Right renal pelvis (tissue), 4 donors: ENCODE measurements at regions not wholly inside any gene's neighbourhood (a gene's known extent, or its start where the extent isn't known, plus 50 kb on each side); places are given as distances from the start of the nearest gene placed in this dataset.

Experiments
- DNase-seq, 4 donors: peaks; one replicate each; pipeline ENCODE4 v3.0.0-alpha.2; 2013; ENCODE audit warnings: low read depth in 4 of 4, low spot score in 3 of 4, missing footprints in 1 of 4

DNA sequence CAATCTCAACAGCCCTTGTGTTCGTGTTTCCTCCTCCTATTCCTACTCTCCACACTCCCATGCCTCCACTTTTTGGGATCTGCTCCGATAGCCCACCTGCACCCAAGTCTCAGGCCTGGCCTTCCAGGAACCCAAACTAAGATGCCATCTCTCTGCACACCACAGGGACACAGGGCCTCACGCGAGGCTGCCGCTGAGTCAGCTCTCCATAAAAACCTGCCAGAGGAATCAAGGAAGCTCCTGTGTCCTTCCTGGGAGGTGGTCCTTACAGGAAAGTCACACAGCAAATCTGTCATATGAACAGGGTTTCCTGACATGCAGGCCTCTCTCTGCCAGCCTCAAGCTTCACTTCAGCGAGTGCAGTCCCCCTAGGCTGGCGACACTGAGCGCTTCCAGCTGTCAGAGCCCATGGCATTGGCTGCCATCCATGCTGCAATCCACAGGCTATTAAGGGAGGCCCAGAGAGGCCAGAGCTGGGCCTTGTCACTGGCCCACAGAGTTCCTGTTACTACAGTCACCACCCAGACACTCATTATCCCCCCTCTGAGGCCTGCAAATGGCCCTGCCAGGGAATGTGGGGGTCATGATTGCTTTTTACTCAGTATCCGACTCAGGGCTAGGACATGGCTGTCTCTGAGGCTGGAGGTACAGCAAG is 151.4 kb downstream of the OAT start:
- no peak for DNase-seq

DNA sequence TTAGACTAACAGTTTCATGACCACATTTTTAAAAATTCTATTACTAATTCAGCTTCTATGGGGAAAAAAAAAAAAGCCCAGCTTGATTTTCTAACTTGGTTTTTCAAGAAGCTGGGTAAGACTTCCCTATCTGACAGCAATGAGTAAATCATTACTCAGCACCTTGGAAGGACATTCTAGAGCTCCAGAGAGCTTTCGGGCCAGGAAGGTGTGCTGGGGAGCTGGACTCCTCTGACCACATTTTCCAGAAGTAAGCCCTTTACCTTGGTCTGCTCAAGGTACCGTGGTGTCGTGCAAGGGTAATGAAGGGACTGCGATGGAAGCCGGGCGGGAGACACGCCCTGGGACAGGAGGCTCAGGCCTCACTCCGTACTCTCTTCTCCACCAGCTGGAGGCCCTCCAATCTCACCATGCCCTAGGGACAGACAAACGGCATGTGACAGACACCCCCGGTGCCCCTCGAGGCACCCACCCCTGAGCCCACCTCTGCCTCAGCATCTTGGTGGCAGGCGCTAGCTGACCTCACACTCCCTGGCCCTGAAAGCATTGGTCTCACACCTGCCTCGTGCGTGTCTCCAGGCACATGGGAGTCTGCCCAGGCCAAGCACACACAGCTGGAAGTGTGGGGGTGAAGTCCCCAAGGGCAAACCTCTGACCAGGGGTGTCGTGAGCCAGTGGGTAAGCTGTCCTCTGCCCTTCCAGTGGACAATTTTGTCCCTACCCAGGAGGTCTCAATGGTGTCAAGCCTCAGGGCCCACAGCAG is 152.1 kb downstream of the OAT start:
- no peak for DNase-seq

DNA sequence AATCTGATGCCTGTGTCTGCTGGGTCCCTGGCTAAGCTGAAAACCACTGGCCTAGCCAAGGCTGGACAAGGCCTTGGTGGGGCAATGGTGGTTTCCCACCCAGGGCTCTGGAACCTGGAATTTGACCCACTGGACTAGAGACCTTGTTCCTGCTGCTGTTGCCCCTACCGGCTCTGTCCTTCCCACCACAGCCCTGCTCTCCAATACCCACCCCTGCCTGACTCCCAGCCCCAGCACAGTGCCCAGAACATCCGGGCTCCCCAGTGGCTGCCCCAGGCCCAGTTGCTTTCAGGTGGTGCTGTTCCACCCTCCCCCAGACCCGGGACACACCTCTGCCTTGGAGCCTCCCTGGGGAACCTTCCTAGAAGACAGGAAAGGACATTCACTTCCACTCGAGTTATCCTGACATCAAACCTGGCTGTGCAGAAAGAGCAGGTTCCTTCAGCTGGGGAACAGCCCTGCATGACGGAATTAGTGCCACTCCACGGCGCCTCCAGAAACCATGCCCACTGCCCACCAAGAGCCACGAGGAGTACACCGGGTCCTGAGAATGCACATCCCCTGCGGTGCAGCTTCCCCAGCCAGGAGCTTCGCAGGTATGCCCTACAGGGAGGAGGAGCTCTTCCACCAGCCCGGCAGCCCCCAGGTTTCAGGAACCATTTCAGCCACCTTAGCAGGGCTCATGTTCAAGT is 152.8 kb downstream of the OAT start:
- DNase-seq: no peak

DNA sequence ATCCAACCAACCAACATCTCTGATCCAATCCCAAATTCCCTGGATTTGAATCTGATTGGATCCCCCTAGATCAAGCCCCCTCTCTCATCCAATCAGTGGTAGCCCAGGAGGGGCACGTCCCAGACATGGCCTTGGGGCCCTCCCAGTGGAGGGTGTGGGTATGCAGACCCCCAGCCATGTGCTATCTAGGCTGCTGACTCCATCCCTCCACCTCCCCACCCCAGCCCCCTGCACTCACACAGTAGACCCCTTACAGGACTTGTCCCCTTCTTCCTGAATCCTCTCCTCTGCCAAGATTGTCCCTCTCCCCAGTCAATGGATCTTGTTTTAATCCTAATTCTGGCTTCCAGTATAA is 153.4 kb downstream of the OAT start:
- DNase-seq: no peak

DNA sequence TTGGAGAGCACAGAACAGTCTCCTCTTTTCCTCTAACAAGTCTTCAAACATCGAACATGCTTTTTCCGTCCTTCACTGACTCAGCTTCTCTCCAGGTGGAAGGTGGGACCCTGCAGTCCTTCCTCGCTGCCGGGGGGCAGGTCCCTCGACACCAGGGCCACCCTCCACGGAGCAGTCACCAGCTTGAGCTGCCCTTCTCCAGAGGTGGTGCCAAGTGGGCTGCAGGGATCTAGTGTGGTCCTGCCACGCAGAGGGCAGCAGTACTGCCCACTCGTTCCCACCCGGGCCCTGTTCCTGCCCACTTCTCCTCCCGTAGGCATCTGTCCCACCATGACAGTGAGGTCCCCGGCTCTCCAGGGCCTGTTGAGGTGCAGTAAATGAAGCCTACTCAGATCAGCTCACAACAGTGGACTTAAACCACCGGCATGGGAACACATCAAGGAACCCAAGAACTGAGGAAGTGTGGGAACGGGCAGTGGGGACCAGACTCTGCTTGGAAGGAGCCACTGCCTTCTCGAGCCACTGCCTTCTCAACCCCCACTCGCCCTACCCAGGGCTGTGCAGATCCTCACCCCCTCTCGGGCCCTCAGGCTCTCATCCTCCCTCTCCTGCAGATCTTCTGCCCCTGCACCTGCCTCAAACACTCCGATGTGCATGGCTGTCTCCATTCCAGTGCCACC is 153.9 kb downstream of the OAT start:
- no peak for DNase-seq

DNA sequence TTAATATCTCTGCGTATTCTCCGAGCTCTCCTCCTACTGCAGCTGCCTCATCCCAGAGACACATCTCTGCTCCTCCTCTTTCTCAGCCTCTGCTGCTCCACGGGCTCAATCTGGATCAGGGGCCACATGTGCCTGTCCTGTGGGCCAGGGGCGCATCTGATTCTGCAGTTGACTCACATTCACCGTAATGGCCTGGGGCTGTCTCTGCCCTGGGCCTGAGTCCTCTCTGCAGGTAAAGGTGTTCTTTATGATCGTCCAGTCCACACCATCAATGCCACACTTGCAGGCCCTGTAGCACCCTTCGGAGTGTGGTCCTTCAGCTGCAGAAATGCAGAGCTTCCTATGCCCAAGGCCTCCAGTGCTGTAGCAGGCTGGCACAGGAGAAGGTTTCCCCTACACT is 154.5 kb downstream of the OAT start:
- DNase-seq: no peak

DNA sequence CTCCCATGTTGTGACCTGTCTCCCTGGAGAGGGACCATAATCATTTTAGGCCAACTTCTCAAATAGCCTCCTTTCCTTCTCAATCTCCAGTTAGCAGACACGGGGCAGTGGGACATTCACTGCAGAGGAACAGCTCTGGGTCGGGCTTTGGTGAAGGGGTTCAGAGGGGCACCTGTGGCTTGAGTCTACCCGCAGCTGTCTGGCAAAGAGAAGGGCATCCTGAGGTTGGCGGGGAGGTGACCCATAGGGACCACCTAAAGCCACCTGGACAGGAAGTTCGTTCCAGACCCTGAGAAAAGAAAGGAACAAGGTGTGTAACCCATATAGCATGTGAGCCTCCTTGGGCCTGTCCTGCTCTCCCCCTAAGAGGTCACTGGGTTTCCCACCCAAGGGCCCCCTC is 155.0 kb downstream of the OAT start:
- DNase-seq: no peak

DNA sequence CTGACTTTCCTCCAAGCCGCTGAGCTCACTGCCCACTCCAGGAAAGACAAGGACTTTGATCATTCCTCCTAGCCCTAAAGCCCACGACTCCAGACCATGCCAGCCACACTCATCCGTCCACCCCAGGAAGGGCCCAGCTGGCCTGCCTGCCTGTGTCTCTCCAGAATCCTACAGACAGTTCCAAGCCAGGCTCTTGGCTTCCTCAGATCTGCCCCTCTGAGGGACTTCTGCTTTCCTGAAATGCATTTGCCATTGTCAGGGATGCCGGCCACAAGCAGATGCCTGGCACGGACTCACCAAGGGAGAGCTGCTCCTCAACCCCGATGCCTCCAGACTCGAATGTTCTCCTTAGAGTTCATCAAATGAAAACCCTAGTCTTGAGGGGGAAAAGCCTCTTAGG is 155.8 kb downstream of the OAT start:
- DNase-seq: no peak

DNA sequence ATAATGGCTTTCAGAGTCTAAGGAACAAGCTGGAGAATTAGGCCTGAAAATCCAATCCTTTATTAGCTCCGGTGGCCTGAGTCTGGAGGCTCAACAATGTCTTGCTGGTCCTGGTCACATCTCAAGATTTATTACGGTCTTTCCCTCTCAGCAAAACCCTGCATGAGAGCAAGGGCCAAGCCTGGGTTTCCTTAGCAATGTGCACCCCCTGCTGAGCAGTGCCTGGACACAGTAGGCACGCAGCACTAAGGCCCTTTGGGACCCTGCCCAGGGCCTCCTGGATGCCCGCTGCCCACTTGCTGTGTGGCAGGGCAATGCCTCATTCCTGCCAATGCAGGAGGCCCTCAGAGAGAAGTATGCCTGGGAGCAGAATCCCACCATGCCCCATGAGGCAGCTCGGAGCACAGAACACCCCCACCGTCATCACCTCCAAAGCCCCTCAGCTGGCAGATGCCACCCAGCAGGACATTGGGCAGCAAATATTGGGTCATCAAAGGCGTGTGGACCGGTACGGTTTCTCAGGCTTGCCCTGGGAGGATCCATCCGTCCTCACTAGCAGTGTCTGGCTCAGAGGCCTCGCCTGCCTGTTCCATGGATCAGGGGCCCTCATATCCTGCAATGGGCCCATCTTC is 156.4 kb downstream of the OAT start:
- peak in 1 of 4 donors; percentile 8 for DNase-seq

DNA sequence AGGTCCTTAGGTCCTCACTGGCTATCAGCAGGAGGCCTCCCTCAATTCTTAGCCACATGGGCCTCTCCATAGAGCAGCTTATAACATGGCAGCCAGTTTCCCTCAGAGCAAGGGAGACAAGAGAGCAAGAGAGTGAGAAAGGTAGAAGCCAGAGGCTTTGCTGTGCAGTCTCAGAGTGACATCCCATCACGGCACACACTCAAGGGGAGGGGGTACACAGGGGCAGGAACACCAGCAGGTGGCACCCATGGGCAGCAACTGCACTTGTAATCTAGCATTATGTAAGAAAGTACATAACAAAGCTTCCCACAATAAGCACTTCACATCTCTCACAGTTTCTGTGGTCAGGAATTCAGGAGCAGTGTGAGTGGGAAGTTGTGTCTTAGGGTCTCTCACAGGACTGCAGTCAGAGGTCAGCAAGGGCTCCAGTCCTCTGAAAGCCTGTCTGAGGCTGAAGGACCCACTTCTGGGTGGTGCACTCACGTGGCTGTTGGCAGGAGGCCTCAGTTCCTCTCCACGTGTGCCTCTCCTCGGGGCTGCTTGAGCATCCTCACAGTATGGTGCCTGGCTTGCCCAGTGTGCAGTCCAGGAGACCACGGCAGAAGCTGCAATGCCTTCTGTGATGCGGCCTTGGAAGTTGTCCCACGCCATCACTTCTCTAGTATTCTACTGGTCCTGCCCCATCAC is 159.4 kb downstream of the OAT start:
- DNase-seq: no peak

DNA sequence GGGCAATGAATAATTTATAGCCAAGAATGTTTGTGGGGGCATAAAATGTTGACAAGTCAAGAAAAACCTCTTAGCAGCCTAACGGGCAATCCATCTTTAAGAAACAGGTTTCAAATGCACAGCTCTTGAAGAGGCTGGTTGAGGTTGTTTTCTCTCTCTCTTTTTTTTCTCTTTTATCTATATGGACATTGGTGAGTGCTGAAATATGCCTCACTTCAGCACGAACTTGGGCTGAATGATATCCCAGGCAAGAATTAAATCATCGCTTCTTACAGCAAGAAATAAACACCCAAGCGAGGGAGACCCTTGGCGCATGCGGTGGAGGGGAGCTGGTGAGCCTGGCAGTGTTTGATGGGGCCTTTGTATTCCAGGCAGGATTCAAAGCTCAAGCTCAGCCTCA is 160.9 kb downstream of the OAT start:
- DNase-seq: no peak

DNA sequence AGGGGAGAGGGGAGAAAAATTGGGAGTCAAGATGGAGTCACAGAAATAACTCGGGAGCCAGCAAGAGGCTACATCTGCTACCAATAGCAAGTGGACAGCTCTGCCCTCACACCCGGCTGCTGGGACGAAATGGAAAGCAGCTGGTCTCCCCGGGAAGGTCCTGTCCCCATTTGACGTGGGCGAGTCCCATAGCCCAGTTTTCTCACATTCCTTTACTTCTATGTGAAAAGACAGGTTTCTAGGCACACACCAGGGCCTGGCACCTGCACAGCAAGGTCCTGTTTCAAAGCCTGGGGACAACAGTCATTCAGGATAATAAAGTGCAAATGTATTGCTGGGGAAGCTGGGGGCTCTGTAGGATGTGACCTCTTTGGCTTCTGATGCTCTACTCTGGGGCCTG is 162.6 kb downstream of the OAT start:
- no peak for DNase-seq

DNA sequence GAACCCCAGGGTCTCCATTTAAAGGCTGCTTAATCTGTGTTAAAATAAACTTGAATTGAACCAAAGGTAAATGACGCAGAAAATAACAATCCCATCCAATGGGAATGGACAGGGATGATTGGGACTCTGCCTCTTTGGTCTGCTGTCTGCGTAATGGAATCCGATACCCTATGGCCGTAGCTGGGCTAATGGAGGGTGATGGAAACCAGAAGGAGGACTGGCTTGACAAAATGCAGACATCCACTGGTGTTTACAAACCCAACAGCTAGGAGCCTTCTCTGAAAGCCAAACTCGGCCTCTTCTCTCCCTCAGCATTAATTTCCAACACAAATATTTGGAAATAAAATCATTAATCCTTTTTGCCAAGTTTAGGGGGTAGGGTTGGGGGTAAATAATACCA is 162.2 kb upstream of the CHST15 start:
- DNase-seq: no peak

DNA sequence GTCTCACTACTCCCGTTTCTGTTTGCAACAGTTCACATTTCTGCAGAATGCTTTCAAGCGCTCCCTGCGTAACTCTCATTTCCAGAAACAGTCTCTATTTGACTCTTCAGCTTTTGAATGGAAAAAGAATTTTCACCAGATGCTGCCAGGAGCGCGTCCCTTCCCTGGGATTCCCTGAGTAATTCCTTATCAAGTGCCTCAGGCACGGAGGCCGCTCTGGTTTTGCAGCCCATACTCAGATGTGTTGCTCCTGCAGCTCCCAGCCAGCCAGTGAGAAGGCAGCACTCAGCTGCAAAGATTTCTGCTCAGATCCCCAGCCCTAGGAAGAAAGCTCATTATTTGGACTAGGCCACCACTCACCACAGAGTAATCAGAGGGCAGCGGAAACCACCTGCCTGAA is 161.1 kb upstream of the CHST15 start:
- no peak for DNase-seq

DNA sequence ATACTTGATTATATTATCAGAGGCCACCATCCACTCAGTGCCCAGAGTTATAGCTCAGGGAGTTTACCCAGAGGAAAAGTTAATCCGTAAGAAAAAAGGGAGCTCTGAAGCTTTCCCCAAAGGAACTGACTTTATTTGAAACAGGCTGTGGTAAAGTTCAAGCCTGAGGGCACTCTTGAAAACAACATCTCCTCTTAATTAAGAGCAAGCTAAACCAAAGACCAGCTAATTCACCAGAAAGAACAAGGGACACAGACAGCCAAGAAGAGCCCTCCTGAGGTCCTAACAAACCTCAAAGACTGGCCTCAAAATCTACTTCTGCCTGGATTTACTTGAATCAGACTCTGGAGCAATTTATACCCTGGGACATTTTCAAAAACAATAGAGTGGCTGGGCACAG is 159.6 kb upstream of the CHST15 start:
- no peak for DNase-seq

DNA sequence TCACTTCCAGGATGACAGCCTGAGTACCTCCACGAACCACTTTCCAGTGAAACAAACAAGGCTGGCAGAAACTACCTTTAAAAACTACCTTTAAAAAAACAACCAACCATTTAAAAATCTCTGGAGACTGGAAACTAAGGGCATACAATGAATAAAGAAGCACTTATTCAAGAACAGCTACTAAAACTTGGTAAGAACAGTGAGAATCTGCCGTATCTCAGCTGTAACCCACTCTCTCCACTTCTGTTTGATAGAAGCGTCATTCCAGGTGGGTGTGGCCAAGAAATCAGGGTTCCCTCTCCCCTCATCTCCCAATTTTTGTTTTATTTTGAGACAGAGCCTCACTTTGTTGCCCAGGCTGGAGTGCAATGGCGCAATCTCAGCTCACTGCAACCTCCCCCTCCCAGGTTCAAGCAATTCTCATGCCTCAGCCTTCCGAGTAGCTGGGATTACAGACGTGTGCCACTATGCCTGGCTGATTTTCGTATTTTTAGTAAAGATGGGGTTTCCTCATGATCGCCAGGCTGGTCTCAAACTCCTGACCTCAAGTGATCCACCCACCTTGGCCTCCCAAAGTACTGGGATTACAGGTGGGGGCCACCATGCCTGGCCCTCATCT is 158.8 kb upstream of the CHST15 start:
- no peak for DNase-seq

DNA sequence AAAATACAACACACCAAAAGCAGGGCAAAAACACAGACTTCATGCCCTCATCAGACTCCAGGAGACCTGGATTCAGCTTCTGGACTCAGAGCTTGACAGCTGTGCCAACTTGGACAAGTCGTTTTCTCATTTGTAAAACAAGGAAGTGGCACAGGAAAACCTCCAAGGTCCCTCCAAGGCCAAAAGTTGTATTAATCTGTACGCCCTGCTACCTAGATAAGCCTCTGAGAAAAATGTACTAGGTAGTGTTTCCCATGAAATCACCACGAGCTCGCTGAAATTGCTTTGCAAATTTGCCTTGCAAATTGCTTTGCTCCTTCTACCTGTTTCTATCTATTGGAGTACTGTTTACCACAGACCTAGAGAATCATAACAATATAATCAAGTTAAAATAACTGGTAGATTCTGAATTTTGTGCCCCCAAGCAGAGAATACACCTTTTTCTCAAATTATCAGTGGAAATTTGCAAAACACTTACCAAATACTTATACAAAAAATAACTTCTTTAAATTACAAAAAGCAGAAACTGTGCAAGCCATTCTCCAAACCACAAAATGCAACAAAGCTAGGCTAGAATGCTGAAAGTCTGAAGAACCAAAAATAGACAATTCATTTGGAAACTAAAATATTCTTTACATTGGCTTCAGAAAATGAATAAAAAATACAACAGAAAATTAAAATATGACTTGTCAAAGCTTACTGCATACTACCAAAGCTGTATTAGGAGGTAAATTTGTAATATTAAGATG is 158.1 kb upstream of the CHST15 start:
- DNase-seq: no peak

DNA sequence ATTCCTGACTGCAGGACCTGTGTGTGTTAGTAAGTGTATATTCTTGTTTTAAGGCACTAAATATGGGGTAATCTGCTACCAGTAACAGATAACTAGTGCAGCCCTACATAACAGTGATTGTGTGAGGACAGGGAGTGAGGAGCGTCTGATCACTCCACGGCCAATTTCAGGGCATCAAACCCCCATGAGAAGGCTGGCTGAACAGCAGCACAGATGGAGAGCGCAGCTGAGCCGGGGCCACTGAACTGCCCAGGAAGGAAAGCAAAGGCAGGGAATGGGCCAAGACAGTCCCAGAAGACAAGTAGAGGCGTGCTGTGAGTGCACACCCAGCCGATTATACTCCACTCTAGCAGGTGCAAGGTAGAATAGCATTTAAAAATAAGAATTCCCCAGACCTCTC is 157.1 kb upstream of the CHST15 start:
- no peak for DNase-seq

DNA sequence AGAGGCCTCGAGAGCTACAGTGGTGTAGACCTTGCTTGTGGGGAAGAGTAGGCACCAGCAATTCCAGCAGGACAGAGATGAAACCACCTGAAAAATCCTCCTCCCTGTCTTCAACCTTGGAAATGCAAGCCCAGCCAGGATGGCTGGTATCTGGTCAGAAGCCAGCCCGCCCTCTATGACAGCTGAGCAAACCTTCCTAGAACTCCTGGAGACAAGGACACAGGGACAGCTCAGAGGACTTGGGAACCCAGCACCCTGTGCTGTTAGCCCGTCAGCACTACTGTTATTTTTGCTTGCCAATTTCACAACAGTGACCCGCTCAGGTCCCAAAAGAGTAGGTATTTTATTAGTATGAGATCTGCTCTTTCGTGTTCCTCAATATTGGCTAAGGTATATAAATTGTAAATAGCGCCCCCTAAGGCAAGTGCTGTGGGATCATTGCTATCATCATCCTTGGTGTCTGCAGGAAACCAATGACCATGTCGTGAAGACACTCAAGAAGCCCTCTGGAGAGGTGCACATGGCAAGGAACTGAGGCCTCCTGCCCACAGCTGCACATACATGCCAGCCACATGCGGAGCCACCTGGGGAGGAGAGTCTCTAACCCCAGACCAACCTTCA is 156.5 kb upstream of the CHST15 start:
- DNase-seq: no peak
